ENCODE measurements at regions not wholly inside any gene's neighbourhood (a gene's known extent, or its start where the extent isn't known, plus 50 kb on each side); places are given as distances from the start of the nearest gene placed in this dataset.

GRCh38 chr1:38579056-38579455 lies 280.5 kb downstream of the RRAGC start:
- 84 to 94% (median 90%) methylated on average over 5 of the region's 5 CpGs for WGBS, 3 donors
- intact Hi-C loops (cut with DNase I) = no loop called here
- H3K36me3 ChIP-seq (ENCODE audit: insufficient read depth in 1 of 2, low read depth in 1 of 2) = no peaks in the 10 kb centered on the region

GRCh38 chr1:38578271-38578951 lies 281.2 kb downstream of the RRAGC start:
- intact Hi-C loops (cut with DNase I) = no loop called here
- no peak for DNase-seq
- no peaks in the 10 kb centered on the region for H3K4me1 ChIP-seq
- H3K9me3 ChIP-seq = no peaks in the 10 kb centered on the region
- no peaks in the 10 kb centered on the region for H3K36me3 ChIP-seq (ENCODE audit: insufficient read depth in 1 of 2, low read depth in 1 of 2)
- no peak overlapping the region for H3K27ac ChIP-seq
- no peak for ATAC-seq
- no peak for TF ChIP-seq CTCF (IDR thresholded peaks at IDR 0.05)
- no peak overlapping the region for H3K4me3 ChIP-seq
- WGBS, 3 donors = 3 to 7% (median 5%) methylated on average over 44 to 66 of the region's 66 CpGs
- H3K27me3 ChIP-seq (ENCODE audit: insufficient read depth in 3 of 3, low read length in 2 of 3) = peaks cover 0 to 45% (median 12%) of the 10 kb centered on the region in 3 donors

More at GRCh38 chr1:38579056-38579455, 280.5 kb downstream of the RRAGC start:
- H3K4me1 ChIP-seq = no peaks in the 10 kb centered on the region
- no peak for DNase-seq
- peaks cover 0 to 45% (median 12%) of the 10 kb centered on the region in 3 donors for H3K27me3 ChIP-seq (ENCODE audit: insufficient read depth in 3 of 3, low read length in 2 of 3)
- H3K4me3 ChIP-seq = no peak overlapping the region
- H3K27ac ChIP-seq = no peak overlapping the region
- no peak for ATAC-seq
- no peak for TF ChIP-seq CTCF (IDR thresholded peaks at IDR 0.05)
- no peaks in the 10 kb centered on the region for H3K9me3 ChIP-seq

- peaks cover 0 to 45% (median 12%) of the 10 kb centered on the region in 3 donors for H3K27me3 ChIP-seq (ENCODE audit: insufficient read depth in 3 of 3, low read length in 2 of 3)
- WGBS, 3 donors = 24 to 31% (median 26%) methylated on average over 5 of the region's 5 CpGs
- H3K4me3 ChIP-seq = no peak overlapping the region
Measured at GRCh38 chr1:38577937-38578270, 281.7 kb downstream of the RRAGC start.

DNA sequence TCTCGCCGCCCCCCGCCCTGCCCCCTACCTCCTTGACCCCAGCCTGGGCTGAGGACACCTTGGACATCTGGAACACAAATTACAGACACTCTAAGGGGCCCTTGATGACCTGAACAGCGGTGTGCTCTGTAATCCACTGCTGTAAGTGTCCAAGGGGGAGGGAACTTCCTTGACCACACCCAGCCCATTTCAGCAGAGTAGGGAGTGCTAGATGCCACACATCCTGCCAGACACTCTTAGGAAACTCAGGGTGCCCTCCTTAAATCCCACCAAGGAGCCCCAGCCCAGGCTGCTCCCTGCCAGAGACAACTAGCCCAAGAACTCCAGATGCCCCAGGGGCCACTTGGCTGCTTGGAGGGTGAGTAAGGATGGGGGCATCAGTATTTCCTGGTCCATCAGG lies 282.2 kb downstream of the RRAGC start:
- Histone ChIP-seq H3K9me3 (no peaks in the 10 kb centered on the region), H3K27ac (no peak overlapping the region), H3K4me3 (no peak overlapping the region), H3K36me3 (ENCODE audit: insufficient read depth in 1 of 2, low read depth in 1 of 2) (no peaks in the 10 kb centered on the region), H3K27me3 (ENCODE audit: insufficient read depth in 3 of 3, low read length in 2 of 3) (peaks cover 0 to 46% (median 12%) of the 10 kb centered on the region in 3 donors), H3K4me1 (no peaks in the 10 kb centered on the region)
- 57 to 60% (median 59%) methylated on average over 4 of the region's 4 CpGs for WGBS, 3 donors
- intact Hi-C loops (cut with DNase I) = no loop called here
- TF ChIP-seq CTCF (IDR thresholded peaks at IDR 0.05) = no peak
- ATAC-seq (no peak), DNase-seq (no peak)

More at GRCh38 chr1:38577937-38578270, 281.7 kb downstream of the RRAGC start:
- no peak overlapping the region for H3K27ac ChIP-seq
- no peaks in the 10 kb centered on the region for H3K4me1 ChIP-seq
- no peak for ATAC-seq
- no peak for DNase-seq
- no peak for TF ChIP-seq CTCF (IDR thresholded peaks at IDR 0.05)
- intact Hi-C loops (cut with DNase I) = no loop called here
- H3K36me3 ChIP-seq (ENCODE audit: insufficient read depth in 1 of 2, low read depth in 1 of 2) = no peaks in the 10 kb centered on the region
- H3K9me3 ChIP-seq = no peaks in the 10 kb centered on the region

DNA sequence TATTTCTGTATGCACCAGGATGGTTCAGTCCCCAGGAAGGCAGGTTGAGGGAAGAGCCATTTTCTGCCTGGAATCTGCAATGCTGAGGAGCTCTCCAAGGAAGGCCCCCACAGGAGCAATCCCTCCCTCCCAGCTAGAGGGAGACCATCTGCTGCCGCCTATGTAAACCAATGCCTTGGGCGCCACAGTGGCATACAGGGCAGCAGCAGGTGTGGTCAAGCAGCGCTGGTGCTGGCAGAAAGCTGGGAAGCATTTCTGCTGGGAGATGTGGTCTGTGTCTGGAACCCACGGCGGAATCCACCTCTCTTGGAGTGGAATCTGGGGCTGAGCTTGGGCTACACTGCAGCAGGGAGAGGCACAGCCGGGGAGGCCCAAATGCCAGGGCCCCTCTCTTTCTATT lies 283.3 kb downstream of the RRAGC start:
- no peak for DNase-seq
- intact Hi-C loops (cut with DNase I) = no loop called here
- no peaks in the 10 kb centered on the region for H3K9me3 ChIP-seq
- no peaks in the 10 kb centered on the region for H3K36me3 ChIP-seq (ENCODE audit: insufficient read depth in 1 of 2, low read depth in 1 of 2)
- H3K27ac ChIP-seq = no peak overlapping the region
- no peak overlapping the region for H3K4me3 ChIP-seq
- 39 to 46% (median 45%) methylated on average over 6 of the region's 6 CpGs for WGBS, 3 donors
- H3K27me3 ChIP-seq (ENCODE audit: insufficient read depth in 3 of 3, low read length in 2 of 3) = peaks cover 0 to 42% (median 12%) of the 10 kb centered on the region in 3 donors
- H3K4me1 ChIP-seq = no peaks in the 10 kb centered on the region
- TF ChIP-seq CTCF (IDR thresholded peaks at IDR 0.05) = no peak
- no peak for ATAC-seq

Measured in psoas muscle (tissue), 7 donors.